ENCODE measurements at regions not wholly inside any gene's neighbourhood (a gene's known extent, or its start where the extent isn't known, plus 50 kb on each side); places are given as distances from the start of the nearest gene placed in this dataset.

- no peak overlapping the region for H3K23ac ChIP-seq (ENCODE audit: low read depth, low read length, poor library complexity)
- no peak overlapping the region for H3K4me3 ChIP-seq (ENCODE audit: low read length in 2 of 2)
- no peak overlapping the region for H2BK120ac ChIP-seq (ENCODE audit: low read depth, low read length)
- H2AFZ ChIP-seq (ENCODE audit: low read length): no peak overlapping the region
- no peak for DNase-seq (ENCODE audit: low spot score)
- no peak overlapping the region for H3K9ac ChIP-seq (ENCODE audit: low read depth, low read length, poor library complexity)
- no peak overlapping the region for H2BK12ac ChIP-seq (ENCODE audit: low read length)
- no peak overlapping the region for H4K8ac ChIP-seq (ENCODE audit: low read depth, low read length)
- no peak overlapping the region for H4K91ac ChIP-seq (ENCODE audit: low read depth, low read length, poor library complexity)
- H2BK5ac ChIP-seq (ENCODE audit: low read length): no peak overlapping the region
- H3K4me1 ChIP-seq (ENCODE audit: control insufficient read depth in 2 of 2, insufficient read depth in 1 of 2, low read depth in 1 of 2, low read length in 2 of 2): peaks cover 2 to 4% of the 10 kb centered on the region in 2 donors
- no peaks in the 10 kb centered on the region for H3K79me1 ChIP-seq (ENCODE audit: low read depth, low read length)
- H3K36me3 ChIP-seq (replicated peaks in 1 of 2; ENCODE audit: control insufficient read depth in 2 of 2, insufficient read depth in 2 of 2, low read length in 2 of 2): no peaks in the 10 kb centered on the region
- no CpG with 5 or more reads among the region's 7 CpGs for WGBS, 2 donors (ENCODE audit: extremely low coverage in 2 of 2, insufficient read length in 2 of 2, insufficient replicate concordance in 1 of 2)
- H3K9me3 ChIP-seq (replicated peaks in 1 of 2; ENCODE audit: control insufficient read depth in 2 of 2, insufficient read depth in 1 of 2, low read depth in 1 of 2, low read length in 2 of 2): no peaks in the 10 kb centered on the region
- H3K4ac ChIP-seq (ENCODE audit: low read length): no peak overlapping the region
- H3K27me3 ChIP-seq (ENCODE audit: control insufficient read depth in 3 of 3, insufficient read depth in 3 of 3, low read depth in 1 of 3, low read length in 3 of 3): no peaks in the 10 kb centered on the region
- H2BK15ac ChIP-seq (ENCODE audit: low read length): no peak overlapping the region
- no peak overlapping the region for H3K14ac ChIP-seq (ENCODE audit: low read length)
- no peak overlapping the region for H3K18ac ChIP-seq (ENCODE audit: low read length)
- H2AK5ac ChIP-seq (ENCODE audit: low read depth, low read length): no peak overlapping the region
- no peak overlapping the region for H3K4me2 ChIP-seq (ENCODE audit: insufficient read depth, low read length, poor library complexity, severe bottlenecking)
- H3K27ac ChIP-seq (replicated peaks; ENCODE audit: low read length): no peak overlapping the region
These were observed 57.6 kb upstream of the SERTAD2 start for GRCh38 chr2:64711252-64711800.

GRCh38 chr2:64713686-64714085, 60.0 kb upstream of the SERTAD2 start:
- Histone ChIP-seq H2BK120ac (ENCODE audit: low read depth, low read length) (no peak overlapping the region), H3K14ac (ENCODE audit: low read length) (no peak overlapping the region), H3K9ac (ENCODE audit: low read depth, low read length, poor library complexity) (no peak overlapping the region), H3K36me3 (replicated peaks in 1 of 2; ENCODE audit: control insufficient read depth in 2 of 2, insufficient read depth in 2 of 2, low read length in 2 of 2) (no peaks in the 10 kb centered on the region), H2BK12ac (ENCODE audit: low read length) (no peak overlapping the region), H3K4ac (ENCODE audit: low read length) (no peak overlapping the region), H3K9me3 (replicated peaks in 1 of 2; ENCODE audit: control insufficient read depth in 2 of 2, insufficient read depth in 1 of 2, low read depth in 1 of 2, low read length in 2 of 2) (no peaks in the 10 kb centered on the region), H3K23ac (ENCODE audit: low read depth, low read length, poor library complexity) (no peak overlapping the region), H3K4me3 (ENCODE audit: low read length in 2 of 2) (no peak overlapping the region), H2AK5ac (ENCODE audit: low read depth, low read length) (no peak overlapping the region), H3K4me2 (ENCODE audit: insufficient read depth, low read length, poor library complexity, severe bottlenecking) (no peak overlapping the region), H3K79me1 (ENCODE audit: low read depth, low read length) (no peaks in the 10 kb centered on the region), H3K18ac (ENCODE audit: low read length) (no peak overlapping the region), H3K4me1 (ENCODE audit: control insufficient read depth in 2 of 2, insufficient read depth in 1 of 2, low read depth in 1 of 2, low read length in 2 of 2) (peaks cover 4 to 7% of the 10 kb centered on the region in 2 donors), H3K27me3 (ENCODE audit: control insufficient read depth in 3 of 3, insufficient read depth in 3 of 3, low read depth in 1 of 3, low read length in 3 of 3) (no peaks in the 10 kb centered on the region), H4K8ac (ENCODE audit: low read depth, low read length) (no peak overlapping the region), H4K91ac (ENCODE audit: low read depth, low read length, poor library complexity) (no peak overlapping the region), H2AFZ (ENCODE audit: low read length) (no peak overlapping the region), H3K27ac (replicated peaks; ENCODE audit: low read length) (no peak overlapping the region), H2BK15ac (ENCODE audit: low read length) (no peak overlapping the region), H2BK5ac (ENCODE audit: low read length) (no peak overlapping the region)
- WGBS, 2 donors (ENCODE audit: extremely low coverage in 2 of 2, insufficient read length in 2 of 2, insufficient replicate concordance in 1 of 2): no CpG with 5 or more reads among the region's 2 CpGs
- DNase-seq (ENCODE audit: low spot score): no peak

- H4K91ac ChIP-seq (ENCODE audit: low read depth, low read length, poor library complexity): no peak overlapping the region
- no CpG with 5 or more reads among the region's 7 CpGs for WGBS, 2 donors (ENCODE audit: extremely low coverage in 2 of 2, insufficient read length in 2 of 2, insufficient replicate concordance in 1 of 2)
- no peak overlapping the region for H3K4me3 ChIP-seq (ENCODE audit: low read length in 2 of 2)
- no peak for DNase-seq (ENCODE audit: low spot score)
- no peak overlapping the region for H3K14ac ChIP-seq (ENCODE audit: low read length)
- H3K27me3 ChIP-seq (ENCODE audit: control insufficient read depth in 3 of 3, insufficient read depth in 3 of 3, low read depth in 1 of 3, low read length in 3 of 3): no peaks in the 10 kb centered on the region
- H3K4ac ChIP-seq (ENCODE audit: low read length): no peak overlapping the region
- H2AFZ ChIP-seq (ENCODE audit: low read length): no peak overlapping the region
- no peaks in the 10 kb centered on the region for H3K79me1 ChIP-seq (ENCODE audit: low read depth, low read length)
- no peak overlapping the region for H3K4me2 ChIP-seq (ENCODE audit: insufficient read depth, low read length, poor library complexity, severe bottlenecking)
- H3K36me3 ChIP-seq (replicated peaks in 1 of 2; ENCODE audit: control insufficient read depth in 2 of 2, insufficient read depth in 2 of 2, low read length in 2 of 2): no peaks in the 10 kb centered on the region
- H2BK15ac ChIP-seq (ENCODE audit: low read length): no peak overlapping the region
- H2BK120ac ChIP-seq (ENCODE audit: low read depth, low read length): no peak overlapping the region
- H2BK12ac ChIP-seq (ENCODE audit: low read length): no peak overlapping the region
- no peaks in the 10 kb centered on the region for H3K9me3 ChIP-seq (replicated peaks in 1 of 2; ENCODE audit: control insufficient read depth in 2 of 2, insufficient read depth in 1 of 2, low read depth in 1 of 2, low read length in 2 of 2)
- no peak overlapping the region for H3K18ac ChIP-seq (ENCODE audit: low read length)
- H4K8ac ChIP-seq (ENCODE audit: low read depth, low read length): no peak overlapping the region
- H2BK5ac ChIP-seq (ENCODE audit: low read length): no peak overlapping the region
- H3K23ac ChIP-seq (ENCODE audit: low read depth, low read length, poor library complexity): no peak overlapping the region
- peaks cover 6 to 13% of the 10 kb centered on the region in 2 donors for H3K4me1 ChIP-seq (ENCODE audit: control insufficient read depth in 2 of 2, insufficient read depth in 1 of 2, low read depth in 1 of 2, low read length in 2 of 2)
- H2AK5ac ChIP-seq (ENCODE audit: low read depth, low read length): no peak overlapping the region
- H3K27ac ChIP-seq (replicated peaks; ENCODE audit: low read length): no peak overlapping the region
- H3K9ac ChIP-seq (ENCODE audit: low read depth, low read length, poor library complexity): no peak overlapping the region
These were observed 62.9 kb upstream of the SERTAD2 start for GRCh38 chr2:64716569-64716968.

DNA sequence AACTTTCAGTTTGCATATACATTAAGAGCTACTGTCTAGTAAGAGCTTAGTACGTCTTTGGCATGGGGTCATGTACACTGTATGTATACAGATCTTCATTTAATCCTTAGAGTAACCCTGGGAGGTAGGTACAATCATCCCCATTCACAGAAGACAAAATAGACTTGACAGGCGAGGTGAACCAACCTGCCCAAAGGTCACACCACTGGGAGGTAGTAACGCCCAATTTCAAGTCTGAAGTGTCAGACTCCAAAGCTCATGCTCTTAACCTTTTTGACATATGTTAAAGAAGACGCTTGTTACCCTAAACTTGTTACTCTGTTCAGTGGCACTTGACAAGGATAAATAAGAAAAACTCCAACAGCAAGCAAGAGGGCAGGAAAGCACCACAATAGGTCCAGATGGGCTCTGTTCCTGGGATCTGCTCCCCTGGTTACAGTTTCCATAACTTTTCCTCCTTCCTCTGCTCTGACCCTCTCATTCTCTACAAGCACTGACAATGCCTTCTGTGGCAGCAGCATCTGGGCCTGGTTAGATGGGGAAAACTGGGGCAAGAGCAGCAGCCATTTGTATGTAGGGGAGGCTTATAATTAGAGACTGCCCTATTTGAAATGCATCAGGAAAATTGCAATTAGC, 64.7 kb upstream of the SERTAD2 start:
- Histone ChIP-seq H3K18ac (ENCODE audit: low read length) (no peak overlapping the region), H4K8ac (ENCODE audit: low read depth, low read length) (no peak overlapping the region), H3K4ac (ENCODE audit: low read length) (no peak overlapping the region), H3K4me3 (ENCODE audit: low read length in 2 of 2) (no peak overlapping the region), H3K79me1 (ENCODE audit: low read depth, low read length) (no peaks in the 10 kb centered on the region), H2AK5ac (ENCODE audit: low read depth, low read length) (no peak overlapping the region), H2BK12ac (ENCODE audit: low read length) (no peak overlapping the region), H3K4me1 (ENCODE audit: control insufficient read depth in 2 of 2, insufficient read depth in 1 of 2, low read depth in 1 of 2, low read length in 2 of 2) (peaks cover 6 to 13% of the 10 kb centered on the region in 2 donors), H2BK120ac (ENCODE audit: low read depth, low read length) (no peak overlapping the region), H3K4me2 (ENCODE audit: insufficient read depth, low read length, poor library complexity, severe bottlenecking) (no peak overlapping the region), H3K27ac (replicated peaks; ENCODE audit: low read length) (no peak overlapping the region), H2AFZ (ENCODE audit: low read length) (no peak overlapping the region), H3K9me3 (replicated peaks in 1 of 2; ENCODE audit: control insufficient read depth in 2 of 2, insufficient read depth in 1 of 2, low read depth in 1 of 2, low read length in 2 of 2) (no peaks in the 10 kb centered on the region), H2BK5ac (ENCODE audit: low read length) (no peak overlapping the region), H4K91ac (ENCODE audit: low read depth, low read length, poor library complexity) (no peak overlapping the region), H3K23ac (ENCODE audit: low read depth, low read length, poor library complexity) (no peak overlapping the region), H3K9ac (ENCODE audit: low read depth, low read length, poor library complexity) (no peak overlapping the region), H3K36me3 (replicated peaks in 1 of 2; ENCODE audit: control insufficient read depth in 2 of 2, insufficient read depth in 2 of 2, low read length in 2 of 2) (no peaks in the 10 kb centered on the region), H3K14ac (ENCODE audit: low read length) (no peak overlapping the region), H2BK15ac (ENCODE audit: low read length) (no peak overlapping the region), H3K27me3 (ENCODE audit: control insufficient read depth in 3 of 3, insufficient read depth in 3 of 3, low read depth in 1 of 3, low read length in 3 of 3) (no peaks in the 10 kb centered on the region)
- no CpG with 5 or more reads among the region's 4 CpGs for WGBS, 2 donors (ENCODE audit: extremely low coverage in 2 of 2, insufficient read length in 2 of 2, insufficient replicate concordance in 1 of 2)
- no peak for DNase-seq (ENCODE audit: low spot score)
